DND-41 (cell line): ENCODE measurements at regions not wholly inside any gene's neighbourhood (a gene's known extent, or its start where the extent isn't known, plus 50 kb on each side); places are given as distances from the start of the nearest gene placed in this dataset.

ENCODE experiments used
- ATAC-seq: fragments of 200-7000 bp; cut with Tn5 transposase; 3 replicates; pipeline ENCODE4 v1.9.1; 2021; ENCODE audit warnings: low read depth; ENCODE audit not compliant: insufficient read depth
- DNase-seq: peaks from one replicate; pipeline ENCODE4 v3.0.0-alpha.2; 2020
- H2AFZ ChIP-seq: 2 replicates; pipeline ENCODE4 v1.6.0; 2012; ENCODE audit warnings: low read depth, low read length
- H3K27ac ChIP-seq: 2 replicates; pipeline ENCODE4 v1.5.1; 2012; ENCODE audit warnings: low read length, inconsistent platforms
- H3K27me3 ChIP-seq: fragments of 200-600 bp; sonication (generic); 2 replicates; pipeline ENCODE4 v1.6.0; 2012; ENCODE audit warnings: low read length, mild to moderate bottlenecking, inconsistent platforms; ENCODE audit not compliant: insufficient read depth, poor library complexity
- H3K36me3 ChIP-seq: 2 replicates; pipeline ENCODE4 v1.5.1; 2012; ENCODE audit warnings: low read length, inconsistent platforms; ENCODE audit not compliant: insufficient read depth
- H3K4me1 ChIP-seq: 2 replicates; pipeline ENCODE4 v1.5.1; 2012; ENCODE audit warnings: mild to moderate bottlenecking, low read length; ENCODE audit not compliant: insufficient read depth
- H3K4me2 ChIP-seq: 2 replicates; pipeline ENCODE4 v1.6.0; 2012; ENCODE audit warnings: mild to moderate bottlenecking, moderate library complexity, low read length, inconsistent platforms; ENCODE audit not compliant: insufficient read depth
- H3K4me3 ChIP-seq, 2 experiments: fragments of 200-600 bp in 1 of 2; shearing (Covaris generic) in 1 of 2; 2 replicates each; pipeline ENCODE4 v1.5.1; 2012 to 2016; ENCODE audit warnings: inconsistent platforms in 2 of 2, low read length in 2 of 2, mild to moderate bottlenecking in 2 of 2, low read depth in 1 of 2, moderate library complexity in 1 of 2
- H3K79me2 ChIP-seq: 2 replicates; pipeline ENCODE4 v1.6.0; 2012; ENCODE audit warnings: low read length, inconsistent platforms; ENCODE audit not compliant: insufficient read depth
- H3K9ac ChIP-seq: 2 replicates; pipeline ENCODE4 v1.6.0; 2012; ENCODE audit warnings: low read depth, mild to moderate bottlenecking, inconsistent platforms, low read length, moderate library complexity
- H3K9me3 ChIP-seq: 2 replicates; pipeline ENCODE4 v1.5.1; 2012; ENCODE audit warnings: low read length, moderate library complexity, mild to moderate bottlenecking, inconsistent platforms; ENCODE audit not compliant: insufficient read depth, severe bottlenecking
- H4K20me1 ChIP-seq: 2 replicates; pipeline ENCODE4 v1.6.0; 2012; ENCODE audit warnings: low read length; ENCODE audit not compliant: insufficient read depth
- EZH2 ChIP-seq: IDR thresholded peaks from 3 replicates; pipeline ENCODE4 v1.6.1; 2012; ENCODE audit warnings: borderline replicate concordance, low read depth, mild to moderate bottlenecking, moderate library complexity, low read length, inconsistent platforms; ENCODE audit not compliant: severe bottlenecking
- TF ChIP-seq, protein P1 (sequence below): IDR thresholded peaks from 2 replicates; pipeline ENCODE4 v1.5.1; 2012; ENCODE audit warnings: borderline replicate concordance, low read length, moderate library complexity, mild to moderate bottlenecking; ENCODE audit not compliant: poor library complexity, severe bottlenecking; ENCODE audit errors: extremely low read depth

DNA sequence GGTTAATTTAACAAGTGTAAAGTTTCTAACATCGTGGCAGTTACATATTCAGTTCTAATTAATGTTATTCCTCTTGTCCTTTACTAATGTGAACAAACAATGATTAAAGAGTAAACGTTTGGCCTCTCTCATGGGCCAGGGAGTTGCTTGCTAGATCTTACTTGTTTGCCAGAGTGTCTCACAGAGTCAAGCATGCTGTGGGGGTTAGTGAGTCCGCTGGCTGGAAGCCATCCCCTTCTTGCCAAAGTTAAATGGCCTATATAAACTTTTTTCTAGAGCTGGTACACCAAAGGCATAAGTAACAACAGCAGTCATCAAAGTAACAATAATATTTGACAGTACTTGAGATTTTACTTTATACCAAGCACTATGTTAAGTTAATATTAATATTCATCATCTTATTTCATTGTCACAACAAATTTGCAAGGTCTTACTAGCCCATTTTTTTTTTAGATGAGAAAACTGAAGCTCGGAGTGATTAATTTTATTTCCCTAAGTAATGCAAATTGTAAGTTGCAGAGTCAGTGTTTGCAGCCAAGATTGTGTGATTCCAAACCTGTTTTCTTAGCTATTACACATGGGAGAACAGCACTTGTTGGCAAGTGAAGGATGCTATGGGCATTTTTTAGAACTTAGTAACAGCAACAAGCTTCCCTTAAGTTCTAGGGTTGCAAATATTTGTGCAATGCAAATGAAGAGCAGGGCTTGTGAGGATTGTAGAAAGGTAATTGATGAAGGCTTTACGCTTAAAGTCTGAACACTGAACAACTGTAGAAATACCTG lies 224.5 kb downstream of the RFPL4B start:
- H2AFZ ChIP-seq: no peak overlapping the region
- no peaks in the 10 kb centered on the region for H3K4me1 ChIP-seq
- no peaks in the 10 kb centered on the region for H4K20me1 ChIP-seq
- no peak overlapping the region for H3K4me3 ChIP-seq
- H3K36me3 ChIP-seq: no peaks in the 10 kb centered on the region
- no peak overlapping the region for H3K27ac ChIP-seq
- H3K79me2 ChIP-seq: no peaks in the 10 kb centered on the region
- H3K9me3 ChIP-seq: no peaks in the 10 kb centered on the region
- DNase-seq (no peak), ATAC-seq (no peak)
- TF ChIP-seq, protein P1, sequence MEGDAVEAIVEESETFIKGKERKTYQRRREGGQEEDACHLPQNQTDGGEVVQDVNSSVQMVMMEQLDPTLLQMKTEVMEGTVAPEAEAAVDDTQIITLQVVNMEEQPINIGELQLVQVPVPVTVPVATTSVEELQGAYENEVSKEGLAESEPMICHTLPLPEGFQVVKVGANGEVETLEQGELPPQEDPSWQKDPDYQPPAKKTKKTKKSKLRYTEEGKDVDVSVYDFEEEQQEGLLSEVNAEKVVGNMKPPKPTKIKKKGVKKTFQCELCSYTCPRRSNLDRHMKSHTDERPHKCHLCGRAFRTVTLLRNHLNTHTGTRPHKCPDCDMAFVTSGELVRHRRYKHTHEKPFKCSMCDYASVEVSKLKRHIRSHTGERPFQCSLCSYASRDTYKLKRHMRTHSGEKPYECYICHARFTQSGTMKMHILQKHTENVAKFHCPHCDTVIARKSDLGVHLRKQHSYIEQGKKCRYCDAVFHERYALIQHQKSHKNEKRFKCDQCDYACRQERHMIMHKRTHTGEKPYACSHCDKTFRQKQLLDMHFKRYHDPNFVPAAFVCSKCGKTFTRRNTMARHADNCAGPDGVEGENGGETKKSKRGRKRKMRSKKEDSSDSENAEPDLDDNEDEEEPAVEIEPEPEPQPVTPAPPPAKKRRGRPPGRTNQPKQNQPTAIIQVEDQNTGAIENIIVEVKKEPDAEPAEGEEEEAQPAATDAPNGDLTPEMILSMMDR: no peak
- TF ChIP-seq EZH2: no peak
- no peaks in the 10 kb centered on the region for H3K27me3 ChIP-seq
- H3K9ac ChIP-seq: no peak overlapping the region
- H3K4me2 ChIP-seq: no peak overlapping the region

DNA sequence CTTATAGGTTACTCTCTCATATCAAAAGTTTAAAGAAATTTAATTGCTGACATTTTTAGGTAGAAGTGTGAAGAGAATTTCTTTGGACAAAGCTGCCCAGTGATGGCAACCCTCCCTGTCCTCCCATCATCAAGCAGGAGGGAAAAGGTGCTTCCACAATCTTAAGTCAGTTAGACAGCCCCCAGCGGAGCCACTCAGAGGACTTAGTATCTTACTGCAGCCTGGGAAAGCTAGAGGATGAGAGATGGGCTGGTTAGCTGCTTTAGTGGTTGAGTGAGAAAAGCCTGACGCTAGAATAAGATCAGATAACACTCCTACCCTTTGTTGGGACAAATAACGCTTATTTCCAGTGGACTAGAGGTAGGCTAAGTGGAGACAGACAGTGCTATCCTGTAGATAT lies 227.1 kb downstream of the RFPL4B start:
- no peak for DNase-seq
- Histone ChIP-seq H3K27me3 (no peaks in the 10 kb centered on the region), H3K79me2 (no peaks in the 10 kb centered on the region), H3K4me2 (no peak overlapping the region), H3K9me3 (no peaks in the 10 kb centered on the region), H4K20me1 (no peaks in the 10 kb centered on the region), H3K27ac (no peak overlapping the region), H2AFZ (no peak overlapping the region), H3K9ac (no peak overlapping the region), H3K36me3 (no peaks in the 10 kb centered on the region), H3K4me3 (no peak overlapping the region), H3K4me1 (no peaks in the 10 kb centered on the region)
- TF ChIP-seq, protein P1: no peak
- no peak for TF ChIP-seq EZH2
- ATAC-seq: no peak

DNA sequence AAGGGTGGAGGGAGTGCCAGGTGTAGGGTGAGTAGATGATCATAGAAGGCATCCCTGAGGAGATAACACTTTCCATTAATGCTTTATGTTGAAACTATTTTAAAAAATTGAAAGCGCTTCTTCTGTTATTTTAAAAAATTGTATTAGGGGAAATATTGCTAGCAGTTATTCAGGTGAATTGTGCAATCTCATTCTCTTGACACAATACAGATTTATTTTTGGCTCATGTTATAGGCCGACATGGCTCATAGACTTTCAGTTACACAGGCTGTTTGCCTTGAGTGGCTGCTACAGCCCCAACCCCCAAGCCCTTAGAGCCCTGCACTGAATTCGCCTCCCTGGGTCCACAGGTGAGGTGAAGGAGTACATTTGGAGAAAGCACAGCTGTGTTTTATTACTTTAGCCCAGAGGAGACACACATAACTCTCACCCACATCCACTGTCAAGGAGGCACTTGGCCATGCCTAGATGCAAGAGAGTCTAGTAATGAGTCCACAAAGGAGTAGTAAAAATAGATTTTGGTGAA lies 228.2 kb downstream of the RFPL4B start:
- DNase-seq (no peak), ATAC-seq (no peak)
- no peaks in the 10 kb centered on the region for H3K9me3 ChIP-seq
- no peaks in the 10 kb centered on the region for H3K79me2 ChIP-seq
- no peak overlapping the region for H3K9ac ChIP-seq
- no peaks in the 10 kb centered on the region for H3K27me3 ChIP-seq
- H3K4me2 ChIP-seq: no peak overlapping the region
- no peak overlapping the region for H3K4me3 ChIP-seq
- H2AFZ ChIP-seq: no peak overlapping the region
- H4K20me1 ChIP-seq: no peaks in the 10 kb centered on the region
- H3K4me1 ChIP-seq: no peaks in the 10 kb centered on the region
- no peak for TF ChIP-seq EZH2
- TF ChIP-seq, protein P1: no peak
- H3K27ac ChIP-seq: no peak overlapping the region
- H3K36me3 ChIP-seq: no peaks in the 10 kb centered on the region
